SK-N-SH (cell line): ENCODE measurements at regions not wholly inside any gene's neighbourhood (a gene's known extent, or its start where the extent isn't known, plus 50 kb on each side); places are given as distances from the start of the nearest gene placed in this dataset.

Experiments
- CTCF ChIA-PET: fragments of 300-600, 350-600 bp; formaldehyde crosslinking; extraction: SDS; loops from one replicate; lab custom pipeline; 2021; lab: Yijun Ruan, JAX
- POLR2A ChIA-PET: fragments of 350-600 bp; sonication (Branson Sonifier 250); formaldehyde crosslinking; extraction: SDS; loops from one replicate; lab custom pipeline; 2020; ENCODE audit warnings: antibody characterized with exemption, inconsistent platforms; lab: Yijun Ruan, JAX
- DNase-seq: peaks from one replicate; pipeline ENCODE4 v3.0.0; 2012
- H2AFZ ChIP-seq: fragments of 200-600 bp; sonication (generic); 2 replicates; pipeline ENCODE4 v1.8.1; 2016; ENCODE audit warnings: antibody characterized with exemption, mild to moderate bottlenecking, low read depth
- H3F3A ChIP-seq: fragments of 200-600 bp; sonication (generic); replicated peaks from 2 replicates; pipeline ENCODE3; 2016; ENCODE audit warnings: antibody characterized with exemption, mild to moderate bottlenecking; ENCODE audit not compliant: insufficient read depth
- H3K27ac ChIP-seq, 2 experiments: fragments of 200-500 bp in 1 of 2; fragments of 200-600 bp in 1 of 2; sonication (Bioruptor generic) in 1 of 2; sonication (generic), shearing (Covaris generic) in 1 of 2; 2 replicates each; pipeline versions ENCODE4 v1.5.1 to v1.6.1; 2014 to 2016; ENCODE audit warnings: low read depth in 2 of 2, inconsistent platforms in 1 of 2, low read length in 1 of 2, mild to moderate bottlenecking in 1 of 2, mixed read lengths in 1 of 2
- H3K27me3 ChIP-seq: fragments of 200-600 bp; sonication (generic), shearing (Covaris generic); 2 replicates; pipeline ENCODE4 v1.6.1; 2016; ENCODE audit warnings: mixed run types; ENCODE audit not compliant: insufficient read depth
- H3K36me3 ChIP-seq, 2 experiments: fragments of 200-500 bp in 1 of 2; fragments of 200-600 bp in 1 of 2; sonication (Bioruptor generic) in 1 of 2; sonication (generic) in 1 of 2; replicated peaks in 1 of 2; 2 replicates each; pipeline versions ENCODE3 to v1.5.1; 2014 to 2016; ENCODE audit warnings: low read length in 1 of 2, mild to moderate bottlenecking in 1 of 2; ENCODE audit not compliant: insufficient read depth in 2 of 2, control insufficient read depth in 1 of 2
- H3K4me1 ChIP-seq, 2 experiments: fragments of 200-500 bp in 1 of 2; fragments of 200-600 bp in 1 of 2; sonication (Bioruptor generic) in 1 of 2; sonication (generic), shearing (Covaris generic) in 1 of 2; 2 replicates each; pipeline versions ENCODE4 v1.5.1 to v1.6.1; 2014 to 2016; ENCODE audit warnings: low read depth in 1 of 2, low read length in 1 of 2, mixed run types in 1 of 2; ENCODE audit not compliant: insufficient read depth in 2 of 2, control insufficient read depth in 1 of 2
- H3K4me2 ChIP-seq: fragments of 200-600 bp; sonication (generic), shearing (Covaris generic); 2 replicates; pipeline ENCODE4 v1.6.1; 2017; ENCODE audit warnings: mixed run types
- H3K4me3 ChIP-seq, 2 experiments: fragments of 200-500 bp in 1 of 2; fragments of 200-600 bp in 1 of 2; sonication (Bioruptor generic) in 1 of 2; sonication (generic), shearing (Covaris generic) in 1 of 2; 2 replicates each; pipeline versions ENCODE4 v1.5.1 to v1.8.1; 2014 to 2016; ENCODE audit warnings: low read depth in 2 of 2, inconsistent platforms in 1 of 2, low read length in 1 of 2, mild to moderate bottlenecking in 1 of 2, mixed read lengths in 1 of 2, moderate library complexity in 1 of 2
- H3K79me2 ChIP-seq: fragments of 200-600 bp; sonication (generic); 2 replicates; pipeline ENCODE4 v1.8.1; 2017; ENCODE audit warnings: mild to moderate bottlenecking; ENCODE audit not compliant: insufficient read depth
- H3K9ac ChIP-seq: fragments of 200-600 bp; sonication (generic); 2 replicates; pipeline ENCODE4 v1.6.1; 2017; ENCODE audit warnings: mixed run types
- H3K9me2 ChIP-seq: fragments of 200-600 bp; sonication (generic); 2 replicates; pipeline ENCODE4 v1.6.1; 2017; ENCODE audit warnings: mixed run types
- H3K9me3 ChIP-seq: fragments of 200-600 bp; sonication (generic); 2 replicates; pipeline ENCODE4 v1.6.1; 2017; ENCODE audit warnings: mixed run types, mild to moderate bottlenecking, moderate library complexity
- H4K20me1 ChIP-seq: fragments of 200-600 bp; sonication (generic); 2 replicates; pipeline ENCODE4 v1.6.1; 2017; ENCODE audit warnings: mild to moderate bottlenecking, mixed run types; ENCODE audit not compliant: insufficient read depth
- CHD2 ChIP-seq: fragments of 150-350 bp; IDR thresholded peaks from 2 replicates; pipeline ENCODE4 v1.6.1; 2018; ENCODE audit warnings: low read length; ENCODE audit not compliant: partially characterized antibody
- ELF1 ChIP-seq: IDR thresholded peaks from 2 replicates; pipeline ENCODE4 v1.4.0; 2012
- EP300 ChIP-seq, 2 experiments: IDR thresholded peaks; 2 replicates each; pipeline versions ENCODE4 v1.4.0 to v1.6.1; 2012; ENCODE audit warnings: borderline replicate concordance in 1 of 2, low read depth in 1 of 2, low read length in 1 of 2
- EZH2phosphoT487 ChIP-seq: fragments of 200-600 bp; sonication (generic); IDR thresholded peaks from 2 replicates; pipeline ENCODE4 v1.6.1; 2017; ENCODE audit warnings: low read depth, mixed run types, mild to moderate bottlenecking, antibody characterized with exemption, moderate library complexity, borderline replicate concordance
- FOXJ3 ChIP-seq: sonication (generic); formaldehyde crosslinking; IDR thresholded peaks from 2 replicates; pipeline ENCODE4 v1.5.1; 2020; ENCODE audit warnings: mild to moderate bottlenecking, missing genetic modification reagents
- FOXM1 ChIP-seq: IDR thresholded peaks from 2 replicates; pipeline ENCODE4 v1.4.0; 2012; ENCODE audit warnings: low read depth, mild to moderate bottlenecking
- GABPA ChIP-seq: IDR thresholded peaks from 2 replicates; pipeline ENCODE4 v1.4.0; 2012; ENCODE audit warnings: low read depth, mild to moderate bottlenecking
- NRF1 ChIP-seq: IDR thresholded peaks from 2 replicates; pipeline ENCODE4 v1.6.1; 2012; ENCODE audit warnings: low read depth, mild to moderate bottlenecking, low read length
- TCF12 ChIP-seq: IDR thresholded peaks from 2 replicates; pipeline ENCODE4 v1.4.0; 2012
- WGBS: methylation state at CpG from one replicate; pipeline ENCODE4 v1.1.6; 2017; ENCODE audit warnings: low lambda C conversion rate; 5-methylcytosine and 5-hydroxymethylcytosine counted together

DNA sequence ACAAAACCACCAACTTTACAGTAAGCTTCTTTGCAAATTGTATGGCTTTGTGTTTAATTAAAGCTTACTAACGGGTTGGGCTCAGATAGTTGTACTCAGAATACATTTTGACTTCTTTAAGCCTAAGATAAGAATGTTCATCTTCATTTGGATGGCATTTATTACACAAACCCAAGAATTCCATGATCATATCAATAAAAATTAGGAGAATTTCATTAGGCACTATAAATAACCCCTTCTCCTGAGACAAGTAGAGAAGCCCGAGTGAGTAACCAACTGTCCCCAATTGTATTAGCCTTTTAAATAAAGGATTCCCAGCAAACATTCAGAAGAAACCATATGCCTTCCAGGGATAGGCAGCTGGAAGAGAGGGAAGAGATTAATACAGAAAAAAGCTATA lies 504.7 kb downstream of the KCNJ2 start:
- POLR2A ChIA-PET, result no interaction called here
- Histone ChIP-seq H2AFZ (no peak overlapping the region), H3K4me1 (peaks cover 0 to 15% of the 10 kb centered on the region in 2 experiments; a peak in 2 of 4 replicates), H3K79me2 (no peaks in the 10 kb centered on the region), H4K20me1 (no peaks in the 10 kb centered on the region), H3K4me2 (no peak overlapping the region), H3K9ac (no peak overlapping the region), H3K27me3 (no peaks in the 10 kb centered on the region)
- WGBS, result 9% methylated on average over 2 of the region's 2 CpGs
- no peak for TF ChIP-seq CHD2
- no peak for TF ChIP-seq NRF1
- no peak for TF ChIP-seq ELF1
- no peak for TF ChIP-seq GABPA
- no peak for TF ChIP-seq EP300 (IDR thresholded peaks at IDR 0.05; ENCODE audit: borderline replicate concordance in 1 of 2, low read depth in 1 of 2, low read length in 1 of 2)
- TF ChIP-seq EZH2phosphoT487, result no peak
- TF ChIP-seq TCF12, result no peak
- TF ChIP-seq FOXJ3, result no peak
- TF ChIP-seq, all 33 proteins: peak for 0
- DNase-seq, result no peak
- H3F3A ChIP-seq, result no peaks in the 10 kb centered on the region
- H3K9me3 ChIP-seq, result no peaks in the 10 kb centered on the region
- H3K9me2 ChIP-seq, result no peaks in the 10 kb centered on the region
- no peak overlapping the region for H3K27ac ChIP-seq
- H3K36me3 ChIP-seq, result no peaks in the 10 kb centered on the region
- CTCF ChIA-PET, result interaction anchor here (1.1 to 1.9 kb wide), 4 partner anchors 11 to 93 kb away, joined by 3 to 5 read pairs (median 5); no protein-coding TSS in a partner anchor
- no peak overlapping the region for H3K4me3 ChIP-seq

DNA sequence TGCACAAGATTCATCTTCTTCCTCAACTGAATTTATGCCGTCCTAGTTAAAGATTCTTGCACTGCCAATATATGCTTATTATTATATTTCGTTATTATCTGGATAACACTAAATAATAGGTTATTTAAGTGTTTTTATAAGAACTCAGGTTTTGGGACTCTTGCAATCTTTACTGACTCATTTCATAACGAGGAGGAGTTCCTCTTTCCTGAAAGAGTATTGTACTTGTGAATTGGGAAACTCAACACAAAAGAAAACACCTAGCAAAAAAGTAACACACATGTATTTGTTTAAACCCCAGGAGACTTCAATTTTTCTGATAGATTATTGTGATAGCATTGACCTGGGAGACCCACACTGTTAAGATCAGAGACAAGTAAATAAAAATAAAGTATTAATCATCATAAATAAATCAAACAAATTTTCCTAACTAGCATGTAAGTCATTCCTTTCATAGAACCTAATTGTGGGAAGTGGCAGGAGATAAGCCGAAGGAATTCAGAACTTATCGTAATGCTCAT lies 505.8 kb downstream of the KCNJ2 start:
- no peaks in the 10 kb centered on the region for H3K79me2 ChIP-seq
- H3K9me2 ChIP-seq, result no peaks in the 10 kb centered on the region
- H2AFZ ChIP-seq, result no peak overlapping the region
- WGBS, result 59% methylated on average over 5 of the region's 5 CpGs
- H3K4me1 ChIP-seq, result peaks cover 0 to 15% of the 10 kb centered on the region in 2 experiments; a peak in 2 of 4 replicates
- H3K4me2 ChIP-seq, result no peak overlapping the region
- no peaks in the 10 kb centered on the region for H3K27me3 ChIP-seq
- H3F3A ChIP-seq, result no peaks in the 10 kb centered on the region
- no peak overlapping the region for H3K27ac ChIP-seq
- TF ChIP-seq FOXM1, result no peak
- no peak for TF ChIP-seq NRF1
- no peaks in the 10 kb centered on the region for H3K9me3 ChIP-seq
- H4K20me1 ChIP-seq, result no peaks in the 10 kb centered on the region
- POLR2A ChIA-PET, result no interaction called here
- DNase-seq, result no peak
- H3K4me3 ChIP-seq, result no peak overlapping the region
- H3K9ac ChIP-seq, result no peak overlapping the region
- H3K36me3 ChIP-seq, result no peaks in the 10 kb centered on the region
- CTCF ChIA-PET, result interaction anchor here (1.1 to 1.6 kb wide), 4 partner anchors 10 to 92 kb away, joined by 3 to 5 read pairs (median 4); no protein-coding TSS in a partner anchor

DNA sequence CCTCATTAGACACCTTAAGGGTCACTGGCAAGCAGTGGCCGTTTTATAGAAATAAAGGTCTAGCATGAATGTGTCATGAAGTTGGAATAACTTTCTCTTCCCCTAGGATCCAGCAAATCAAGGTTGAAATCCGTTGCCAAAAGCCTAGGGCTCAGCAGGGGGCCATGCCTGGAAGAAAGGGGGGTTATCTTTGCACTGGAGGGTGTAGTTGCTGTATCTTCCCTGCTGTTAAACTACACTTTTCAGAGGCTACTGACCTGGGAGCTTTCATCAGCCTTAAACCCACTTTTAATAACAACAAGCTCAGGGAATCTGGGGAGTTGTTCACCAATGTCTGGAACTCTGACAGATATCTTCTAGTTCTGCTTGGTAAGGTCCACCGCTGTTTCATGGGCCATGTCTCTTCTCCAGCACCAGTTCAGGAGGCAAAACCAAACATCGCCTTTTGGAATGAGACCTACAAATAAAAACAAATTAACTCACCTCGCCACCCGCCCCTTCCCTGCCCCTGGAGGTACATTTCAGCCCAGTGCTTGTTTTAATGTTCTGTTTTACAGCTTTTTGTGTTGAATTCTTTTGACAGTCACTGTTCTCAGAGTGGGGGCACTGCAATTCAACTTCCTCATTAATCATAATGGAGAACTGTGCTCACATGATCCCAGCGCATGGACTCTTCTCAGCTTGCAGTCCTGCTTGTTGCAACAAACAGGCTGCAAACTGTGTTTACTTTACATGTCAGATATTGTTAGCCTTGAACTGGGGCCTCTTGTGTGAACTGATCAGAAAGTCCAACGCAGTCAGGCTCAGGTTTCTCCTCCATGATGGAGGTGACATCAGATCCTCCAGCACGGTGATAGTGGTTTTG lies 508.7 kb downstream of the KCNJ2 start:
- Histone ChIP-seq H4K20me1 (no peaks in the 10 kb centered on the region), H3K9me3 (no peaks in the 10 kb centered on the region), H3K79me2 (no peaks in the 10 kb centered on the region), H2AFZ (no peak overlapping the region), H3K9ac (no peak overlapping the region), H3K4me3 (no peak overlapping the region), H3K27ac (no peak overlapping the region), H3F3A (no peaks in the 10 kb centered on the region), H3K27me3 (no peaks in the 10 kb centered on the region), H3K4me2 (no peak overlapping the region), H3K36me3 (no peaks in the 10 kb centered on the region), H3K9me2 (no peaks in the 10 kb centered on the region), H3K4me1 (peaks cover 0 to 6% of the 10 kb centered on the region in 2 experiments; a peak in 2 of 4 replicates)
- ChIA-PET CTCF (interaction anchor here (0.8 kb wide), 1 partner anchor 89 kb away, joined by 3 read pairs; no protein-coding TSS in a partner anchor), POLR2A (no interaction called here)
- WGBS, result 60% methylated on average over 9 of the region's 9 CpGs
- TF ChIP-seq EP300 (IDR thresholded peaks at IDR 0.05; ENCODE audit: borderline replicate concordance in 1 of 2, low read depth in 1 of 2, low read length in 1 of 2), result no peak
- DNase-seq, result no peak
